ENCODE measurements at regions not wholly inside any gene's neighbourhood (a gene's known extent, or its start where the extent isn't known, plus 50 kb on each side); places are given as distances from the start of the nearest gene placed in this dataset.

- no peak overlapping the region for H3K27ac ChIP-seq (ENCODE audit: insufficient read depth, low read depth, low read length)
- no TSS peak for BruUV-seq (replicated peaks)
- dilution Hi-C loops (cut with MboI; ENCODE audit: extremely low pct_ligation_motif_present, low sequenced_read_pairs) = no loop called here
- TF ChIP-seq GATA2 (IDR thresholded peaks at IDR 0.05; ENCODE audit: insufficient read depth, insufficient read length, low read depth, low read length) (no peak), MYC (IDR thresholded peaks at IDR 0.05; ENCODE audit: low read depth, low read length) (no peak), CTCF (IDR thresholded peaks at IDR 0.05; ENCODE audit: extremely low read depth in 1 of 2, insufficient read depth in 1 of 2, low read depth in 1 of 2, low read length in 2 of 2) (no peak)
- no peak for DNase-seq (ENCODE audit: low read depth, low spot score)
- no peaks in the 10 kb centered on the region for H3K4me1 ChIP-seq (ENCODE audit: control insufficient read depth, extremely low read depth, insufficient read depth, low read length)
- no peaks in the 10 kb centered on the region for H3K27me3 ChIP-seq (ENCODE audit: control insufficient read depth in 2 of 2, insufficient read depth in 2 of 2, low read length in 2 of 2)
- no peaks in the 10 kb centered on the region for H3K36me3 ChIP-seq (ENCODE audit: control insufficient read depth in 2 of 2, extremely low read depth in 1 of 2, insufficient read depth in 2 of 2, low read length in 2 of 2)
- intact Hi-C loops (cut with micrococcal nuclease) = no loop called here
- no peak overlapping the region for H3K4me2 ChIP-seq (ENCODE audit: insufficient read depth, low read length)
- no peaks in the 10 kb centered on the region for H4K20me1 ChIP-seq (replicated peaks; ENCODE audit: control insufficient read depth, extremely low read depth, insufficient read depth, low read length)
- no peak overlapping the region for H3K4me3 ChIP-seq (replicated peaks in 1 of 3; ENCODE audit: insufficient read depth in 1 of 3, low read depth in 1 of 3, low read length in 3 of 3)
- H2AFZ ChIP-seq (ENCODE audit: low read depth, low read length) = no peak overlapping the region
- H3K79me2 ChIP-seq (ENCODE audit: control insufficient read depth, insufficient read depth, low read length) = no peaks in the 10 kb centered on the region
- no peak overlapping the region for H3K9ac ChIP-seq (replicated peaks; ENCODE audit: extremely low read depth, insufficient read depth, low read length)
- no peaks in the 10 kb centered on the region for H3K9me1 ChIP-seq (replicated peaks; ENCODE audit: control insufficient read depth, extremely low read depth, insufficient read depth, low read length)
- no peak for FAIRE-seq
- POLR2A ChIA-PET = no interaction called here
- H3K9me3 ChIP-seq (replicated peaks; ENCODE audit: control insufficient read depth, insufficient read depth, low read length) = no peaks in the 10 kb centered on the region
- CTCF ChIA-PET = no interaction called here
Observed at GRCh38 chr1:104807590-104807989, 1057.9 kb downstream of the AMY1C start.

DNA sequence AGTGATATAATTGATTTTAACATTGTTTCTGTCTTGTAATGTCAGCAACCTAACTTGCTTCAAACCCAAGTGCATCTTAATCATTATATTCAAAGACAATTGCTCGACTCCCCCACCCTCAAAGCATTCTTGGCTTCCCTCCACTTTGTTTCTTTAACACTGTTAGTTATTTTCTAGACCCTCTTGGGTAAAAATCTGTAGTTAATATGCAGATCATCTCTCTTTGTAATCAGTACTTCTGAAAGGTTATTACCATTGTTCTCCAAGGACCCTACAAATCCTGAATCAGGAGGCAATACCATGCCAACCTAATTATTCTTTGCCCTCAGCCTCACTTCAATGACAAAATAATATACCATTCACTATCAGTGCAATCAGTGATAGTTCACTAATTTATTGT is 1075.7 kb downstream of the AMY1C start:
- TF ChIP-seq MYC (IDR thresholded peaks at IDR 0.05; ENCODE audit: low read depth, low read length) (no peak), FOS (IDR thresholded peaks at IDR 0.05; ENCODE audit: borderline replicate concordance, insufficient read depth, low read length) (no peak), EZH2 (IDR thresholded peaks at IDR 0.05; ENCODE audit: borderline replicate concordance, low read depth, low read length, severe bottlenecking) (no peak), GATA2 (IDR thresholded peaks at IDR 0.05; ENCODE audit: insufficient read depth, insufficient read length, low read depth, low read length) (no peak), JUN (IDR thresholded peaks at IDR 0.05; ENCODE audit: borderline replicate concordance, insufficient read depth, insufficient read length, low read depth) (no peak), CTCF (IDR thresholded peaks at IDR 0.05; ENCODE audit: extremely low read depth in 1 of 2, insufficient read depth in 1 of 2, low read depth in 1 of 2, low read length in 2 of 2) (no peak), POLR2AphosphoS5 (IDR thresholded peaks at IDR 0.05; ENCODE audit: insufficient read depth, low read depth, low read length) (no peak), POLR2A (IDR thresholded peaks at IDR 0.05; ENCODE audit: low read depth, low read length) (no peak)
- TF ChIP-seq, protein P1, sequence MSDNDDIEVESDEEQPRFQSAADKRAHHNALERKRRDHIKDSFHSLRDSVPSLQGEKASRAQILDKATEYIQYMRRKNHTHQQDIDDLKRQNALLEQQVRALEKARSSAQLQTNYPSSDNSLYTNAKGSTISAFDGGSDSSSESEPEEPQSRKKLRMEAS (IDR thresholded peaks at IDR 0.05; ENCODE audit: insufficient read depth, insufficient read length) = no peak
- Histone ChIP-seq H3K9me1 (replicated peaks; ENCODE audit: control insufficient read depth, extremely low read depth, insufficient read depth, low read length) (no peaks in the 10 kb centered on the region), H3K4me1 (ENCODE audit: control insufficient read depth, extremely low read depth, insufficient read depth, low read length) (no peaks in the 10 kb centered on the region), H3K9ac (replicated peaks; ENCODE audit: extremely low read depth, insufficient read depth, low read length) (no peak overlapping the region), H2AFZ (ENCODE audit: low read depth, low read length) (no peak overlapping the region), H4K20me1 (replicated peaks; ENCODE audit: control insufficient read depth, extremely low read depth, insufficient read depth, low read length) (no peaks in the 10 kb centered on the region), H3K27ac (ENCODE audit: insufficient read depth, low read depth, low read length) (no peak overlapping the region), H3K4me3 (replicated peaks in 1 of 3; ENCODE audit: insufficient read depth in 1 of 3, low read depth in 1 of 3, low read length in 3 of 3) (no peak overlapping the region), H3K4me2 (ENCODE audit: insufficient read depth, low read length) (no peak overlapping the region), H3K36me3 (ENCODE audit: control insufficient read depth in 2 of 2, extremely low read depth in 1 of 2, insufficient read depth in 2 of 2, low read length in 2 of 2) (no peaks in the 10 kb centered on the region), H3K27me3 (ENCODE audit: control insufficient read depth in 2 of 2, insufficient read depth in 2 of 2, low read length in 2 of 2) (no peaks in the 10 kb centered on the region), H3K79me2 (ENCODE audit: control insufficient read depth, insufficient read depth, low read length) (no peaks in the 10 kb centered on the region), H3K9me3 (replicated peaks; ENCODE audit: control insufficient read depth, insufficient read depth, low read length) (no peaks in the 10 kb centered on the region)
- FAIRE-seq (no peak), DNase-seq (ENCODE audit: low read depth, low spot score) (no peak)
- CTCF ChIA-PET = no interaction called here
- dilution Hi-C loops (cut with MboI; ENCODE audit: extremely low pct_ligation_motif_present, low sequenced_read_pairs) = no loop called here
- intact Hi-C loops (cut with micrococcal nuclease) = no loop called here
- POLR2A ChIA-PET = no interaction called here
- no TSS peak for BruUV-seq (replicated peaks)

Measured in endothelial cell of umbilical vein (primary cell).